HEK293 (cell line): ENCODE measurements at regions not wholly inside any gene's neighbourhood (a gene's known extent, or its start where the extent isn't known, plus 50 kb on each side); places are given as distances from the start of the nearest gene placed in this dataset.

Source experiments
- CTCF ChIA-PET: fragments of 350-600 bp; formaldehyde crosslinking; extraction: SDS; loops from one replicate; lab custom pipeline; 2021; ENCODE audit warnings: antibody characterized with exemption; lab: Yijun Ruan, JAX
- POLR2A ChIA-PET: fragments of 300-600 bp; formaldehyde crosslinking; extraction: SDS; loops from one replicate; lab custom pipeline; 2020; ENCODE audit warnings: antibody characterized with exemption, inconsistent platforms; lab: Yijun Ruan, JAX
- H3K27ac ChIP-seq: fragments of 200-500 bp; sonication (Bioruptor generic); 2 replicates; pipeline ENCODE4 v1.5.1; 2014; ENCODE audit warnings: low read depth, low read length, control low read depth, inconsistent platforms; ENCODE audit errors: extremely low read depth
- H3K36me3 ChIP-seq, 2 experiments: fragments of 200-500 bp in 1 of 2; sonication (Bioruptor generic) in 1 of 2; 1 replicate in 1 of 2; 2 replicates in 1 of 2; pipeline ENCODE4 v1.5.1; 2014 to 2017; ENCODE audit warnings: inconsistent platforms in 2 of 2, low read length in 2 of 2; ENCODE audit not compliant: control insufficient read depth in 2 of 2, insufficient read depth in 1 of 2
- H3K4me1 ChIP-seq: fragments of 200-500 bp; sonication (Bioruptor generic); 2 replicates; pipeline ENCODE4 v1.5.1; 2014; ENCODE audit warnings: mild to moderate bottlenecking, low read length, inconsistent platforms; ENCODE audit not compliant: control insufficient read depth, insufficient read depth
- H3K4me3 ChIP-seq: 2 replicates; pipeline ENCODE4 v1.5.1; 2011; ENCODE audit warnings: low read depth, mild to moderate bottlenecking, control low read depth, low read length, moderate library complexity
- H3K9me3 ChIP-seq: fragments of 200-500 bp; sonication (Bioruptor generic); 2 replicates; pipeline ENCODE4 v1.5.1; 2014; ENCODE audit warnings: low read depth, low read length, inconsistent platforms; ENCODE audit not compliant: control insufficient read depth, insufficient read depth
- ELK4 ChIP-seq: IDR thresholded peaks from 2 replicates; pipeline ENCODE4 v1.6.1; 2011; ENCODE audit warnings: mild to moderate bottlenecking, low read depth, low read length, borderline replicate concordance
- GLI4 ChIP-seq: fragments of 450-650 bp; formaldehyde crosslinking; IDR thresholded peaks from 2 replicates; pipeline ENCODE4 v1.5.1; 2016; ENCODE audit warnings: missing biosample characterization, missing genetic modification characterization
- HOXA7 ChIP-seq: sonication (generic); formaldehyde crosslinking; IDR thresholded peaks from 2 replicates; pipeline ENCODE4 v1.8.1; 2022; ENCODE audit warnings: missing genetic modification reagents, borderline replicate concordance
- KLF9 ChIP-seq: fragments of 450-650 bp; formaldehyde crosslinking; IDR thresholded peaks from 2 replicates; pipeline ENCODE4 v1.5.1; 2016; ENCODE audit warnings: missing biosample characterization, missing genetic modification characterization, low read depth
- MZF1 ChIP-seq: fragments of 450-650 bp; formaldehyde crosslinking; IDR thresholded peaks from 2 replicates; pipeline ENCODE4 v1.5.1; 2017; ENCODE audit warnings: missing biosample characterization, missing genetic modification characterization, borderline replicate concordance
- SCRT2 ChIP-seq: fragments of 450-650 bp; formaldehyde crosslinking; IDR thresholded peaks from 2 replicates; pipeline ENCODE4 v1.5.1; 2016; ENCODE audit warnings: missing biosample characterization, missing genetic modification characterization
- ZBTB17 ChIP-seq: fragments of 450-650 bp; formaldehyde crosslinking; IDR thresholded peaks from 2 replicates; pipeline ENCODE4 v1.5.1; 2016; ENCODE audit warnings: missing biosample characterization, missing genetic modification characterization
- ZBTB20 ChIP-seq: fragments of 450-650 bp; formaldehyde crosslinking; IDR thresholded peaks from 2 replicates; pipeline ENCODE4 v1.5.1; 2016; ENCODE audit warnings: missing biosample characterization, missing genetic modification characterization
- ZFP69B ChIP-seq: fragments of 450-650 bp; formaldehyde crosslinking; IDR thresholded peaks from 2 replicates; pipeline ENCODE4 v1.5.1; 2016; ENCODE audit warnings: missing biosample characterization, missing genetic modification characterization
- ZNF10 ChIP-seq: fragments of 450-650 bp; formaldehyde crosslinking; IDR thresholded peaks from 2 replicates; pipeline ENCODE4 v1.5.1; 2017; ENCODE audit warnings: missing biosample characterization, missing genetic modification characterization
- ZNF114 ChIP-seq: fragments of 450-650 bp; formaldehyde crosslinking; IDR thresholded peaks from 2 replicates; pipeline ENCODE4 v1.5.0; 2017; ENCODE audit warnings: missing biosample characterization, missing genetic modification characterization
- ZNF16 ChIP-seq: fragments of 450-650 bp; formaldehyde crosslinking; IDR thresholded peaks from 2 replicates; pipeline ENCODE4 v1.5.1; 2016; ENCODE audit warnings: low read depth, missing biosample characterization, missing genetic modification characterization
- ZNF175 ChIP-seq: fragments of 450-650 bp; formaldehyde crosslinking; IDR thresholded peaks from 2 replicates; pipeline ENCODE4 v1.5.1; 2016; ENCODE audit warnings: missing biosample characterization, missing genetic modification characterization
- ZNF24 ChIP-seq: fragments of 450-650 bp; formaldehyde crosslinking; IDR thresholded peaks from 2 replicates; pipeline ENCODE4 v1.5.1; 2016; ENCODE audit warnings: missing biosample characterization, missing genetic modification characterization
- ZNF341 ChIP-seq: fragments of 450-650 bp; formaldehyde crosslinking; IDR thresholded peaks from 2 replicates; pipeline ENCODE4; 2016; ENCODE audit warnings: low read depth, missing biosample characterization, missing genetic modification characterization
- ZNF394 ChIP-seq: fragments of 450-650 bp; formaldehyde crosslinking; IDR thresholded peaks from 2 replicates; pipeline ENCODE4 v1.5.1; 2016; ENCODE audit warnings: missing biosample characterization, missing genetic modification characterization, mild to moderate bottlenecking, moderate library complexity, borderline replicate concordance
- ZNF398 ChIP-seq: fragments of 450-650 bp; formaldehyde crosslinking; IDR thresholded peaks from 2 replicates; pipeline ENCODE4 v1.5.1; 2017; ENCODE audit warnings: missing biosample characterization, missing genetic modification characterization
- ZNF404 ChIP-seq: fragments of 450-650 bp; formaldehyde crosslinking; IDR thresholded peaks from 2 replicates; pipeline ENCODE4 v1.5.1; 2017; ENCODE audit warnings: missing biosample characterization, missing genetic modification characterization
- ZNF416 ChIP-seq: fragments of 450-650 bp; formaldehyde crosslinking; IDR thresholded peaks from 2 replicates; pipeline ENCODE4 v1.5.1; 2016; ENCODE audit warnings: missing biosample characterization, missing genetic modification characterization
- ZNF580 ChIP-seq: fragments of 450-650 bp; formaldehyde crosslinking; IDR thresholded peaks from 2 replicates; pipeline ENCODE4 v1.5.1; 2016; ENCODE audit warnings: missing biosample characterization, missing genetic modification characterization
- ZNF658 ChIP-seq: fragments of 450-650 bp; formaldehyde crosslinking; IDR thresholded peaks from 2 replicates; pipeline ENCODE4; 2016; ENCODE audit warnings: missing biosample characterization, missing genetic modification characterization
- ZNF777 ChIP-seq: fragments of 450-650 bp; formaldehyde crosslinking; IDR thresholded peaks from 2 replicates; pipeline ENCODE4 v1.5.1; 2017; ENCODE audit warnings: missing biosample characterization, missing genetic modification characterization, borderline replicate concordance
- ZNF830 ChIP-seq: fragments of 450-650 bp; IDR thresholded peaks from 2 replicates; pipeline ENCODE4 v1.5.0; 2018; ENCODE audit warnings: missing biosample characterization, missing genetic modification characterization, low read depth, mild to moderate bottlenecking, moderate library complexity
- TF ChIP-seq, protein P1 (sequence below): fragments of 450-650 bp; formaldehyde crosslinking; IDR thresholded peaks from 2 replicates; pipeline ENCODE4 v1.5.1; 2016; ENCODE audit warnings: missing biosample characterization, missing genetic modification characterization, low read depth
- TF ChIP-seq, protein P2 (sequence below): fragments of 450-650 bp; formaldehyde crosslinking; IDR thresholded peaks from 2 replicates; pipeline ENCODE4 v1.5.1; 2016; ENCODE audit warnings: missing biosample characterization, missing genetic modification characterization
- TF ChIP-seq, protein P3 (sequence below): fragments of 450-650 bp; IDR thresholded peaks from 2 replicates; pipeline ENCODE4 v1.5.1; 2018; ENCODE audit warnings: missing biosample characterization, missing genetic modification characterization

GRCh38 chr11:43074810-43075209 lies 237.0 kb upstream of the API5 start:
- H3K4me3 ChIP-seq: no peak overlapping the region
- H3K27ac ChIP-seq: no peak overlapping the region
- TF ChIP-seq ZNF398 (tag by site-specific recombination) (no peak), KLF9 (tag by site-specific recombination) (no peak), HOXA7 (CRISPR knock-in tag) (no peak), ZNF175 (tag by site-specific recombination) (no peak), ZBTB17 (tag by site-specific recombination) (no peak), MZF1 (no peak), SCRT2 (no peak), ZNF24 (tag by site-specific recombination) (no peak), ZNF404 (tag by site-specific recombination) (no peak), ZNF114 (tag by site-specific recombination) (no peak), ZNF341 (tag by site-specific recombination) (no peak), ELK4 (no peak), ZNF830 (no peak), ZNF10 (tag by site-specific recombination) (no peak), GLI4 (no peak)
- TF ChIP-seq, all 188 proteins: peak for 0
- ChIA-PET POLR2A (no interaction called here), CTCF (no interaction called here)
- no peaks in the 10 kb centered on the region for H3K4me1 ChIP-seq
- H3K9me3 ChIP-seq: no peaks in the 10 kb centered on the region
- H3K36me3 ChIP-seq: no peaks in the 10 kb centered on the region

DNA sequence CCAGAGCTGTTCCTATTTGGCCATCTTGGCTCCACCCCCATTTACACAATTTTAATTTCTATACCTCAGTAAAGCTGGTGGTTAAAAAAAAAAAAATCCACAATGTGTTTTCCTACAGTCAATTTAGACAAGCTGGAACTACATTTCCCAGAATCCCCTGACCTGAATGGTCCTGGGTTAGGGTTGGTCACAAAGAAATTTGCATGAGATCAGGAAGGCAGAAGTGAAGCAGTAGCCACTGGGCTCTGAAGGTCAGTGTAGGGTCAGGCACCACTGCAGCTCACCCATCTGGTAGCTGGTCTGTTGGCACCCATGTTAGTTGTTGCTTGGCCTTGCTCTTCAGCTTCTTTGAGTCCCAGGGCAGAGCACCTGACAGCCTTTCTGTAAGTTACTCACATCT lies 210.7 kb upstream of the API5 start:
- H3K4me3 ChIP-seq: no peak overlapping the region
- no peaks in the 10 kb centered on the region for H3K4me1 ChIP-seq
- H3K9me3 ChIP-seq: no peaks in the 10 kb centered on the region
- CTCF ChIA-PET: no interaction called here
- H3K36me3 ChIP-seq: no peaks in the 10 kb centered on the region
- H3K27ac ChIP-seq: no peak overlapping the region
- POLR2A ChIA-PET: interaction anchor here (1.3 kb wide), 1 partner anchor 18 kb away, joined by 3 read pairs; no protein-coding TSS in a partner anchor
- TF ChIP-seq SCRT2 (no peak), ZNF580 (no peak), ZNF658 (tag by site-specific recombination) (no peak), ZNF394 (tag by site-specific recombination) (no peak), ZFP69B (tag by site-specific recombination) (no peak), ZNF10 (tag by site-specific recombination) (no peak), GLI4 (no peak), ZBTB20 (tag by site-specific recombination) (no peak), ZNF16 (tag by site-specific recombination) (no peak), ZNF777 (tag by site-specific recombination) (no peak), ZNF830 (no peak), ZNF114 (tag by site-specific recombination) (no peak), ZNF416 (tag by site-specific recombination) (no peak)
- TF ChIP-seq, protein P1, sequence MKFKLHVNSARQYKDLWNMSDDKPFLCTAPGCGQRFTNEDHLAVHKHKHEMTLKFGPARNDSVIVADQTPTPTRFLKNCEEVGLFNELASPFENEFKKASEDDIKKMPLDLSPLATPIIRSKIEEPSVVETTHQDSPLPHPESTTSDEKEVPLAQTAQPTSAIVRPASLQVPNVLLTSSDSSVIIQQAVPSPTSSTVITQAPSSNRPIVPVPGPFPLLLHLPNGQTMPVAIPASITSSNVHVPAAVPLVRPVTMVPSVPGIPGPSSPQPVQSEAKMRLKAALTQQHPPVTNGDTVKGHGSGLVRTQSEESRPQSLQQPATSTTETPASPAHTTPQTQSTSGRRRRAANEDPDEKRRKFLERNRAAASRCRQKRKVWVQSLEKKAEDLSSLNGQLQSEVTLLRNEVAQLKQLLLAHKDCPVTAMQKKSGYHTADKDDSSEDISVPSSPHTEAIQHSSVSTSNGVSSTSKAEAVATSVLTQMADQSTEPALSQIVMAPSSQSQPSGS (tag by site-specific recombination): no peak
- TF ChIP-seq, protein P2, sequence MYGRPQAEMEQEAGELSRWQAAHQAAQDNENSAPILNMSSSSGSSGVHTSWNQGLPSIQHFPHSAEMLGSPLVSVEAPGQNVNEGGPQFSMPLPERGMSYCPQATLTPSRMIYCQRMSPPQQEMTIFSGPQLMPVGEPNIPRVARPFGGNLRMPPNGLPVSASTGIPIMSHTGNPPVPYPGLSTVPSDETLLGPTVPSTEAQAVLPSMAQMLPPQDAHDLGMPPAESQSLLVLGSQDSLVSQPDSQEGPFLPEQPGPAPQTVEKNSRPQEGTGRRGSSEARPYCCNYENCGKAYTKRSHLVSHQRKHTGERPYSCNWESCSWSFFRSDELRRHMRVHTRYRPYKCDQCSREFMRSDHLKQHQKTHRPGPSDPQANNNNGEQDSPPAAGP (tag by site-specific recombination): no peak
- TF ChIP-seq, protein P3, sequence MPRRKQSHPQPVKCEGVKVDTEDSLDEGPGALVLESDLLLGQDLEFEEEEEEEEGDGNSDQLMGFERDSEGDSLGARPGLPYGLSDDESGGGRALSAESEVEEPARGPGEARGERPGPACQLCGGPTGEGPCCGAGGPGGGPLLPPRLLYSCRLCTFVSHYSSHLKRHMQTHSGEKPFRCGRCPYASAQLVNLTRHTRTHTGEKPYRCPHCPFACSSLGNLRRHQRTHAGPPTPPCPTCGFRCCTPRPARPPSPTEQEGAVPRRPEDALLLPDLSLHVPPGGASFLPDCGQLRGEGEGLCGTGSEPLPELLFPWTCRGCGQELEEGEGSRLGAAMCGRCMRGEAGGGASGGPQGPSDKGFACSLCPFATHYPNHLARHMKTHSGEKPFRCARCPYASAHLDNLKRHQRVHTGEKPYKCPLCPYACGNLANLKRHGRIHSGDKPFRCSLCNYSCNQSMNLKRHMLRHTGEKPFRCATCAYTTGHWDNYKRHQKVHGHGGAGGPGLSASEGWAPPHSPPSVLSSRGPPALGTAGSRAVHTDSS (tag by site-specific recombination): no peak
